ENCODE measurements at regions not wholly inside any gene's neighbourhood (a gene's known extent, or its start where the extent isn't known, plus 50 kb on each side); places are given as distances from the start of the nearest gene placed in this dataset.
A peak's percentile ranks its signal among the peaks of the same experiment; 100 is the strongest.

GRCh38 chr5:82720213-82721086, 356.7 kb downstream of the TMEM167A start:
- POLR2A ChIA-PET = no interaction called here
- no peaks in the 10 kb centered on the region for H3K9me3 ChIP-seq (ENCODE audit: low read length)
- no peaks in the 10 kb centered on the region for H3K4me1 ChIP-seq (ENCODE audit: insufficient read depth, low read length)
- H3K27me3 ChIP-seq (ENCODE audit: control insufficient read depth in 1 of 2, insufficient read depth in 2 of 2, low read length in 2 of 2) = no peaks in the 10 kb centered on the region; a peak in 1 of 5 replicates
- in situ Hi-C loops (cut with HindIII; ENCODE audit: extremely low pct_ligation_motif_present, low pct_unique_long_range_greater_than_20kb) = no loop called here
- H3K27ac ChIP-seq (ENCODE audit: extremely low read length, insufficient read depth, low read length) = no peak overlapping the region
- ATAC-seq (no peak), DNase-seq (ENCODE audit: low spot score) (peak; percentile 4), FAIRE-seq (no peak)
- no peak overlapping the region for H3K4me3 ChIP-seq (replicated peaks in 1 of 3; ENCODE audit: insufficient read depth in 1 of 3, low read depth in 2 of 3, low read length in 3 of 3)
- H2AFZ ChIP-seq (ENCODE audit: low read length) = no peak overlapping the region
- no TSS peak for BruUV-seq (replicated peaks)
- no peak overlapping the region for H3K9ac ChIP-seq (ENCODE audit: insufficient read depth, low read depth, low read length)
- no peaks in the 10 kb centered on the region for H3K36me3 ChIP-seq (replicated peaks in 1 of 2; ENCODE audit: control insufficient read depth in 1 of 2, insufficient read depth in 2 of 2, low read length in 2 of 2)
- no peaks in the 10 kb centered on the region for H4K20me1 ChIP-seq (ENCODE audit: insufficient read depth, low read length)
- H3K4me2 ChIP-seq (ENCODE audit: low read depth, low read length) = no peak overlapping the region
- no peaks in the 10 kb centered on the region for H3K79me2 ChIP-seq (ENCODE audit: insufficient read depth, low read length)
- intact Hi-C loops (cut with micrococcal nuclease; ENCODE audit: unreplicated experiment) = no loop called here
- WGBS (ENCODE audit: low lambda C conversion rate) = 19% methylated on average over 6 of the region's 6 CpGs
- CTCF ChIA-PET (ENCODE audit: low intra/inter-chr PET ratio, low total read pairs) = no interaction called here
- no peak for TF ChIP-seq ZNF205 (CRISPR knock-in tag; IDR thresholded peaks at IDR 0.05)
- no peak for TF ChIP-seq ZSCAN22 (CRISPR knock-in tag; IDR thresholded peaks at IDR 0.05)
- TF ChIP-seq TAF1 (CRISPR knock-in tag; IDR thresholded peaks at IDR 0.05) = no peak
- TF ChIP-seq, protein P1, sequence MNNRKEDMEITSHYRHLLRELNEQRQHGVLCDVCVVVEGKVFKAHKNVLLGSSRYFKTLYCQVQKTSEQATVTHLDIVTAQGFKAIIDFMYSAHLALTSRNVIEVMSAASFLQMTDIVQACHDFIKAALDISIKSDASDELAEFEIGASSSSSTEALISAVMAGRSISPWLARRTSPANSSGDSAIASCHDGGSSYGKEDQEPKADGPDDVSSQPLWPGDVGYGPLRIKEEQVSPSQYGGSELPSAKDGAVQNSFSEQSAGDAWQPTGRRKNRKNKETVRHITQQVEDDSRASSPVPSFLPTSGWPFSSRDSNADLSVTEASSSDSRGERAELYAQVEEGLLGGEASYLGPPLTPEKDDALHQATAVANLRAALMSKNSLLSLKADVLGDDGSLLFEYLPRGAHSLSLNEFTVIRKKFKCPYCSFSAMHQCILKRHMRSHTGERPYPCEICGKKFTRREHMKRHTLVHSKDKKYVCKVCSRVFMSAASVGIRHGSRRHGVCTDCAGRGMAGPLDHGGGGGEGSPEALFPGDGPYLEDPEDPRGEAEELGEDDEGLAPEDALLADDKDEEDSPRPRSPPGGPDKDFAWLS (CRISPR knock-in tag; IDR thresholded peaks at IDR 0.05; ENCODE audit: borderline replicate concordance) = no peak
- TF ChIP-seq PTBP1 (IDR thresholded peaks at IDR 0.05; ENCODE audit: low read depth, low read length, poor library complexity, severe bottlenecking) = no peak
- TF ChIP-seq FIP1L1 (IDR thresholded peaks at IDR 0.05; ENCODE audit: borderline replicate concordance, insufficient read depth, low read depth, low read length) = no peak
- TF ChIP-seq TFDP2 (CRISPR knock-in tag; IDR thresholded peaks at IDR 0.05) = no peak
- no peak for TF ChIP-seq NONO (IDR thresholded peaks at IDR 0.05)
- no peak for TF ChIP-seq NONO (CRISPR knock-in tag; conservative IDR thresholded peaks at IDR 0.05)
- TF ChIP-seq, protein P2, sequence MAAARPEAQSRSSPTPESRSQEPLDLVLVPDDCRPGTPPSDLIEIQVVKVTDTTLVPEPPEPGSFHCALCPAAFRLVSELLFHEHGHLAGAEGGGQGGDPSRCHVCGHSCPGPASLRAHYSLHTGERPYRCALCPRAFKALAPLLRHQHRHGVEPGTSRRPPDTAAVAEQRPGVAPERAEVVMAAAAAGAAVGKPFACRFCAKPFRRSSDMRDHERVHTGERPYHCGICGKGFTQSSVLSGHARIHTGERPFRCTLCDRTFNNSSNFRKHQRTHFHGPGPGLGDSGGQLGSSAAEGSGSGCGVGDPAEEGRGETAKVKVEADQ (CRISPR knock-in tag; IDR thresholded peaks at IDR 0.05; ENCODE audit: borderline replicate concordance) = no peak
- TF ChIP-seq, protein P3, sequence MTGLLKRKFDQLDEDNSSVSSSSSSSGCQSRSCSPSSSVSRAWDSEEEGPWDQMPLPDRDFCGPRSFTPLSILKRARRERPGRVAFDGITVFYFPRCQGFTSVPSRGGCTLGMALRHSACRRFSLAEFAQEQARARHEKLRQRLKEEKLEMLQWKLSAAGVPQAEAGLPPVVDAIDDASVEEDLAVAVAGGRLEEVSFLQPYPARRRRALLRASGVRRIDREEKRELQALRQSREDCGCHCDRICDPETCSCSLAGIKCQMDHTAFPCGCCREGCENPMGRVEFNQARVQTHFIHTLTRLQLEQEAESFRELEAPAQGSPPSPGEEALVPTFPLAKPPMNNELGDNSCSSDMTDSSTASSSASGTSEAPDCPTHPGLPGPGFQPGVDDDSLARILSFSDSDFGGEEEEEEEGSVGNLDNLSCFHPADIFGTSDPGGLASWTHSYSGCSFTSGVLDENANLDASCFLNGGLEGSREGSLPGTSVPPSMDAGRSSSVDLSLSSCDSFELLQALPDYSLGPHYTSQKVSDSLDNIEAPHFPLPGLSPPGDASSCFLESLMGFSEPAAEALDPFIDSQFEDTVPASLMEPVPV (CRISPR knock-in tag; IDR thresholded peaks at IDR 0.05) = no peak
- TF ChIP-seq ZNF615 (CRISPR knock-in tag; IDR thresholded peaks at IDR 0.05; ENCODE audit: borderline replicate concordance) = no peak
- TF ChIP-seq ZNF607 (CRISPR knock-in tag; IDR thresholded peaks at IDR 0.05; ENCODE audit: borderline replicate concordance) = no peak
- TF ChIP-seq ZNF235 (CRISPR knock-in tag; IDR thresholded peaks at IDR 0.05; ENCODE audit: borderline replicate concordance) = no peak
- TF ChIP-seq ZNF749 (CRISPR knock-in tag; IDR thresholded peaks at IDR 0.05; ENCODE audit: borderline replicate concordance) = no peak
- TF ChIP-seq, protein P4, sequence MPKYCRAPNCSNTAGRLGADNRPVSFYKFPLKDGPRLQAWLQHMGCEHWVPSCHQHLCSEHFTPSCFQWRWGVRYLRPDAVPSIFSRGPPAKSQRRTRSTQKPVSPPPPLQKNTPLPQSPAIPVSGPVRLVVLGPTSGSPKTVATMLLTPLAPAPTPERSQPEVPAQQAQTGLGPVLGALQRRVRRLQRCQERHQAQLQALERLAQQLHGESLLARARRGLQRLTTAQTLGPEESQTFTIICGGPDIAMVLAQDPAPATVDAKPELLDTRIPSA (CRISPR knock-in tag; IDR thresholded peaks at IDR 0.05; ENCODE audit: borderline replicate concordance) = no peak
- TF ChIP-seq MAFF (IDR thresholded peaks at IDR 0.05; ENCODE audit: low read depth, low read length) = no peak

Measured in HepG2 (cell line).